GM21390 (cell line): ENCODE measurements at regions not wholly inside any gene's neighbourhood (a gene's known extent, or its start where the extent isn't known, plus 50 kb on each side); places are given as distances from the start of the nearest gene placed in this dataset.

Experiments used
- ATAC-seq: cut with Tn5 transposase; IDR thresholded peaks from one replicate; pipeline ENCODE4 v1.9.1; 2021; ENCODE audit not compliant: unreplicated experiment

- no peak for ATAC-seq
Observed at GRCh38 chr1:14294860-14295536, 303.5 kb upstream of the KAZN start.

- no peak for ATAC-seq
Observed at GRCh38 chr1:14296795-14297194, 301.7 kb upstream of the KAZN start.

- no peak for ATAC-seq
Observed at GRCh38 chr1:14297356-14297755, 301.1 kb upstream of the KAZN start.

DNA sequence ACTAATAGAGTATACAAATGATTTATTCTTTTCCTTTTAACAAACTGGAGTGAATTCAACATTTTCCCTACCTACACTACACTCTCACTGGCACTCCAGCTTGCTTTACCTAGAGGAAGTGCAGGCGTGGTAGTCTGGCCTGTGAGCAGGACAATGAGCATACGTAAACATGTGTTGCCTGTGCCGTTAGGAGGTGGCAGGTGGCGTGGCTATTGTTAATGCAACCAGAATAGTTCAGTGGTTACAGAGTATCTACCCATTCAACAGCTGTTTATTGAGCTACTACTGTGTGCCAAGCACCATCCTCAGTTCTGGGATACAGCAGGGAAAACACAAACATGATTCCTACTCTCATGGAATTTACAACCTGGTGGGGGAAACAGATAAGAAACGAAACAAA is 299.7 kb upstream of the KAZN start:
- no peak for ATAC-seq

DNA sequence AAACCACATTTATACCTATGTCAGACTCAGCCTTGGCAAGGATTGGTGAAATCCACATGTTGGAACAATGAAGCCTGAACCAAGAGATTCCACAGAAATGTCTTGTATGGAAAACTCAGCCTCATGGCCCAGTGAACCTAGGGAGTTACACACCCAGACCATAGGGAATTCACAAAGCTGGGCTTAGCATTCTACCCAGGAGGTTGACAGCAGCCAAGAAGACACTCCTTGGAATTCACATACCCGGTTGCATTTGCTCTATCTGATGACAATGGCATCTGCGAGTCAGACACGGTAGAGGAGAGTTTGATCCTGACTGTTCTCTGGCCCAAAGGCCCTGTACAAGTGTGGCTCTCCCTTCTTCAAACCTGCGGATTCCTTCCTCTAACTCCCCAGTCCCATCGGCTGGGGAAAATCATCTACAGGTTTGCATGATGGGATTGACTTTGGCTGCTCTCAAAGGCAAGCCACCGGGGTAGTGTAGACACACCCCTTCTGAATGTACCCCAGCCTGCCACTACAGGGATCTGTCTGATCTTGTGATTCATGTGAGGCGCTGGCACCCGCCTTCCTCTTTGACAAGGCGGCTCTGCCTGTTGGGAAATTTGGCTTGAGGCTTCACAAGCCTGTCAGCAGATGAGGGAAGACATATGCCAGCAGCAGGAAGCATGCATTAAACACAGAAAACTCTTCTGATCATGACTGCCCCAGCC is 297.3 kb upstream of the KAZN start:
- no peak for ATAC-seq

- no peak for ATAC-seq
Observed at GRCh38 chr1:14301704-14302024, 296.8 kb upstream of the KAZN start.

DNA sequence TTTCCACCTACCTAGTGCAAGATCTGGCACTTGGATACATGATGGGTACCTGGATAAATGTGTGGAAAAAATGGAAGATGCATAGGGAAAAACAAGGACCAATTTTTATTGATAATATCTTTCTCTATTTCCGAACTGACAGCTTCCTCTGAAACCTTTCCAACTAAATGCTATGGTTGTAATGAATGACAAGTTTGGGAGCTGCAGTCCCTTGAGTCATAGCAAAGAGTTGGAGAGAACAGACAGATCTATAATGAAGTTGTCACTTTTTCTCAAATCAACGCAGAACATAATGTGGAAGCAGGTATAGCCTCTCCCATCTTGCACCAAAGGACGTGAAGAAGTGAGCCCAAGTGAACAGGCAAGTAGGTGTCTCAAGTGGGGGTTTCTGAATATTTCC is 296.5 kb upstream of the KAZN start:
- no peak for ATAC-seq

- ATAC-seq, result no peak
Observed at GRCh38 chr1:14303011-14303410, 295.5 kb upstream of the KAZN start.

DNA sequence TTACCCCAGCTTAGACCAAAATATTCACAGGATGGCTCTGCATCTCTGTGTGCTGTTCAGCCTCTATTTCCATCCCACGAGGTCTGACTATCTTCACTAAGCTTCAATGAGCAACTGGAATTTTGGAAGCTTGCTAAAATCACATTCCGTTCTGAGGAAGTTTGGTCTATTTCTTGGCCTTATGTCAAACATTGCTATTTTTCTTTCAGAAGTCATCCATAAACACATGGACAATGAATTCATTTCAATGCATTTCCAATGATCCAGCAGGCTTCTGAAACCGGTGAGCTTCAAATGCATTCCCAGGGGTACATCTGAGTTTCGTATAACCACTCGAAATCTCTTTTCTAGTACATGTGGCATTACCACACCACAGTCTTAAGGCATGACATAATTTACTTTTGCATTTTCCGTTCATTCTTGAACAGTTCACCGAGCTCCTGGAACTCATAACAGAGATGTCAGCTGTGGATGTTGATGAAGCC is 294.1 kb upstream of the KAZN start:
- ATAC-seq, result no peak

DNA sequence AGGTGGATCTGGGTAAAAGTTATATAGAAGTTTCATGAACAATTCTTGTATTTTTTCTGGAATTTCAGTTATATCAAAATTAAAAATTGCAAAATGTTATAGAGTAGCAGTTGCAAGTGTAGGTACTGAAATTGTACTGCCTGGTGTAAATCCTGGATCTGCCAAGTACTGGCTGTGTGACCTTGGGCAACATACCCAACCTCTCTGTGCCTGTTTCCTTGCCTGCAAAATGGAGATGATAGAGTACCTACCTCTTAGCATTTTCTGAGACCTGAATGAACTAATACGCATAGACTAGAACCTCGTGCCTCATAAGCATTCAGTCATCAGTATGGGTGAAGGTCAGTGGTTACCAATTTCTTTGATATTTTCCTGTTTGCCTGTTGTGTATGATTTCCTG is 290.0 kb upstream of the KAZN start:
- ATAC-seq, result no peak

- ATAC-seq, result no peak
Observed at GRCh38 chr1:14309984-14310383, 288.5 kb upstream of the KAZN start.

DNA sequence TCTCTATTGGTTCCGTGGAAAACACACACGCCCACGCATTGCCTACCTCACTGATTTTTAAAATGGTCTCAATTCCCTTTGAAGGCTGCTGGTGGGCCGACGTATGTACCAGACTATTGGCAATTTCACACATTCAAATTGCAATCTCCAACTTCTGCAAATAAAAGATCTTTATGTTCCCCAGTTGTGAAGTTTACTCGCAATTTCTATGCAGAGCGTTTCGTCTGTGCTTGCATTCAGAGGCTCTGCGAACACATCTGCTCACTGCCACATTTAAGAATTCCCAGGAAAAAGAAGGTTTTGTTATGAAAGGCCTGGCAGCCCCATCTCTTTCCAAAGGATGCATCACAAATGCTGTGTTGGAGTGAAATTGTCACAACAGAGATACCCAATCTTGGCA is 288.0 kb upstream of the KAZN start:
- no peak for ATAC-seq

GRCh38 chr1:14313731-14314431 is 284.6 kb upstream of the KAZN start:
- ATAC-seq, result no peak

GRCh38 chr1:14318830-14319229 is 279.7 kb upstream of the KAZN start:
- ATAC-seq, result no peak

GRCh38 chr1:14320518-14320917 is 278.0 kb upstream of the KAZN start:
- ATAC-seq, result no peak

DNA sequence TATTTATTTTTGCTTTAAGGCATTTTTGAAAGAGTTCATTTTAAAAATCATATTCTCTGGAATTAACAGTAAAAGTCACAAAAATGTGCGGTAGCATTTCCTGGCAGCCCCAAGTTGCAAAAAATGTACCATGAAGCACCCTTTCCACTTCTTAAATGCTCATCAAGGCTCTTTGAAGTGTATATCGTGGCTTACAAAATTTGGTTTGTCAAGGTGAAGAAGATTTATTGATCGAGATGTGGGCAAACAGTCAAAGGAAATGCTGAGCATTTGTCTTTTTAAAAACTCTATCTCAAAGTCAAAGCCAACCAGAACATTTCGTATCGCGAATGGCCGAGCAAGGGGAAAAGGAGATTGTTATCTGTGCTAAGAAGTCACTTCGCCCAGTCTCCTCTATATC is 277.5 kb upstream of the KAZN start:
- ATAC-seq, result no peak

DNA sequence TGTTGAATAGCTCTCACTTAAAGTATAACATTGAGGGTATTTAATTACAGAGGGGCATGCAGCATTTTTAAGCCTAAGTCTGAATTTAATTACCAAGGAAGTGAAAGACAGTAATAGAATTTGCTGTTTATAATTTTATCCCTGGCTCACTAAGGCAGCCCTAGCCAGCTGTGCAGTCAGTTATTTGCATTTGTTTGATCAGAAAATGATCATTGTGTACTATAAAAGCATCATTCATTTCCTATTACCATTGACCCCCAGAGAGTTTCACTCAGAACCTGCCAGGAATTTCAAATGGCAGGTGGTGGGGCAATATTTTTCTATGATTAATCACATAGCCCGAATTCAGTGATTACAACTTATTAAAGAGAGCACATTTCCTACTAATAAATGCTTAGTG is 277.1 kb upstream of the KAZN start:
- no peak for ATAC-seq

DNA sequence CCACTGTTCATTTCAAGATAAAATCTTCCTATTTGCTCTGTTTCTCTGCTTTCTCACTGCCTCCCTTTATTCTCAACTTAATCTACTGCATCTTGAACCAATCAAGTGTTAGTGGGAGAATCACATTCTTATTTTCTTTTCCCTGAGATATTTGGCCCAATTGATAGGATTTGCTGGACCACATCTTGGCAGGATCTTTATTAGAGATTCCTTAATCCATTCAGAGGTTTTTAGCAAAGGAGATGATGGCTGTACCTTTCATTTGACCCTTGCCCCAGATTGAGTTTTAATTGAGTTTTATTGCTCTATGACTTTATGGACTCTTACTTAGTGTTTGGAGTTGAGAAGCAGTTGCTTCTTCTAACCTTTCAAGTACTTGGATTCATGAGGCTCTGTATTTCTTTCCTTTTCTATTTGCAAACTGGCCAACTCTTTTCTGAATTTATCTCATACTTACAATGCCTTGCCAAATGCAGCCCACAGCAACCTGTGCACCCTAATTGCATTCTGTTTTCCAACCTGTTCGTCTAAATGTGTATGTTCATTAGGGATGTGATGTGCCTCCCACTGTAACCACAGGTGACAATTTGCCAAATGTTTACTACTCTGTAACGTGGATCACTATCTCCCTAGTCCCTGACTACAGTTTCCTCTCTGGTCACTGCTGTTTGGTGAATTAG is 274.8 kb upstream of the KAZN start:
- ATAC-seq, result no peak

DNA sequence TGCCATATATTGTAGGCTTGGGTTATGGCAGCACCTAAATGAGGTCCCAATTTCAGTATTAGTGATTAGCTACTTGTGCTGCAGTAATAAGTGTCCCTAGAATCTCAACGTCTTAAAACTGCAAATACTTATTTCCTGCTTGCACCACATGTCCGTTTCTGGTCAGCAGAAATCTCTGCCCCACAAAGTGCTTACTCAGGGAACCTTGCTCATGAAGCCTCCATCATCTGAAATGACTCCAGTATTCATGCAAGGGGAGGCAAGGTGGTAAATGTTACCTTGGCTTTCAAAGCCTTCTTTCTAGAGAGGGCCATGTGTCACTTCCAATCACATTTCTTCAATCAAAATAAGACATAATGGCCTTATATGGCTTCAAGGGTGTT is 274.2 kb upstream of the KAZN start:
- no peak for ATAC-seq

DNA sequence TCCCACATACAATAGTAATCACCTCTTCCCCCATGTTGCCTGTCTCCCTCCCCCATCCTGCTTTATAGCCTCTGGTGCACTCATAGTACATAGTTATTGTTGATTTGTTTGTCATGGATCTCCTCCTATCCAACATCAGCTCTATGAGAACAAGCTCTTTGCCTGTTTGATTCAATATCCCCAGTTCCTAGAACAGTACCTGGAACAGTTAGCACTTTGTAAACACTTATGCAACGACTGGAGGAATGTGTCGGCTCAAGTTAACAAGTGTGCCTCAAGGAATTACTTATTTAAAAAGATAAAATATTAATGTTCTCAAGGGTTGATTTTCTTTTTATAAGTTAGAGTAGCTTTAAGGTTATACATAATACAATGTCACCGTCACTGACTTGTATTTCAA is 271.6 kb upstream of the KAZN start:
- no peak for ATAC-seq

DNA sequence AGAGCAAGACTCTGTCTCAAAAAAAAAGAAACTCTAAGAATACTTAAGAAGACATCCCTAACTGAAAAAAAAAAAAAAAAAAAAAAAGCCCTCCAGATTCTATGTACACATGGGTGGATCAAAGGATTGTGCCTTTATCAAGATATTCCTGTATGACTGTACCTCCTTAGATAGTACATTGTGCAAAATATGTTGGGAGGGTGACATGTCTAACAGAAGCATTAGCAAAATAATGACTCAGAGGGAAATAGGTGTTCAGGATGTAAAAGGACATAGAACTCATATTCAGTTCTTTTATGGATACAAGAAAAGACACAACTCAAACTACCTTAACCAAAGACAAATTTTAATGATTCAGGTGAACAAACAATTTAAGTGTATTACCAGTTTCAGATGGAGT is 269.8 kb upstream of the KAZN start:
- ATAC-seq, result no peak

- no peak for ATAC-seq
Observed at GRCh38 chr1:14332158-14332557, 266.3 kb upstream of the KAZN start.
